Gastroesophageal sphincter (tissue), 4 donors: ENCODE measurements at regions not wholly inside any gene's neighbourhood (a gene's known extent, or its start where the extent isn't known, plus 50 kb on each side); places are given as distances from the start of the nearest gene placed in this dataset.
A peak's percentile ranks its signal among the peaks of the same experiment; 100 is the strongest.

Source experiments
- ATAC-seq: fragments of 150-250 bp; one replicate; pipeline ENCODE4 v1.9.1; 2016; ENCODE audit warnings: mild to moderate bottlenecking, moderate library complexity
- H3K27ac ChIP-seq, 4 donors: fragments of 200-600 bp; sonication (generic) in 3 of 4; 1 replicate in 3 of 4; 2 replicates in 1 of 4; pipeline ENCODE4 v1.5.1; 2016 to 2019
- H3K27me3 ChIP-seq: fragments of 200-600 bp; sonication (generic); one replicate; pipeline ENCODE4 v1.5.1; 2019
- H3K36me3 ChIP-seq, 2 donors: fragments of 200-600 bp; sonication (generic); one replicate each; pipeline ENCODE4 v1.5.1; 2019; ENCODE audit warnings: control low read depth in 1 of 2
- H3K4me1 ChIP-seq, 3 donors: fragments of 200-600 bp; sonication (generic); 1 replicate in 2 of 3; 2 replicates in 1 of 3; pipeline ENCODE4 v1.5.1; 2016 to 2019; ENCODE audit warnings: control low read depth in 2 of 3
- H3K4me3 ChIP-seq, 2 donors: fragments of 200-600 bp; sonication (generic); one replicate each; pipeline ENCODE4 v1.5.1; 2019; ENCODE audit warnings: mild to moderate bottlenecking in 1 of 2, moderate library complexity in 1 of 2
- H3K9me3 ChIP-seq, 3 donors: fragments of 200-600 bp; sonication (generic); one replicate each; pipeline ENCODE4 v1.5.1; 2017 to 2019; ENCODE audit warnings: control low read depth in 2 of 3
- EP300 ChIP-seq: sonication (generic); formaldehyde crosslinking; IDR thresholded peaks from one replicate; pipeline ENCODE4 v1.6.1; 2017; ENCODE audit warnings: antibody characterized with exemption, mild to moderate bottlenecking
- POLR2A ChIP-seq, 2 donors: fragments of 450-650 bp; IDR thresholded peaks; one replicate each; pipeline ENCODE4 v1.6.1; 2017; ENCODE audit warnings: antibody characterized with exemption in 2 of 2, mild to moderate bottlenecking in 2 of 2, moderate library complexity in 1 of 2
- POLR2AphosphoS5 ChIP-seq: sonication (generic); formaldehyde crosslinking; IDR thresholded peaks from one replicate; pipeline ENCODE4 v1.6.1; 2017; ENCODE audit warnings: antibody characterized with exemption
- WGBS, 2 donors: methylation state at CpG; one replicate each; pipeline ENCODE4 v1.1.5; 2018; ENCODE audit warnings: low coverage in 1 of 2; 5-methylcytosine and 5-hydroxymethylcytosine counted together
- TF ChIP-seq, protein P1 (sequence below), 4 experiments: fragments of 200-600 bp in 2 of 4; fragments of 450-650 bp in 2 of 4; sonication (generic) in 1 of 4; IDR thresholded peaks; one replicate each; pipeline ENCODE4 v1.5.1; 2017 to 2019; ENCODE audit warnings: antibody characterized with exemption in 4 of 4, mild to moderate bottlenecking in 2 of 4, moderate library complexity in 2 of 4

DNA sequence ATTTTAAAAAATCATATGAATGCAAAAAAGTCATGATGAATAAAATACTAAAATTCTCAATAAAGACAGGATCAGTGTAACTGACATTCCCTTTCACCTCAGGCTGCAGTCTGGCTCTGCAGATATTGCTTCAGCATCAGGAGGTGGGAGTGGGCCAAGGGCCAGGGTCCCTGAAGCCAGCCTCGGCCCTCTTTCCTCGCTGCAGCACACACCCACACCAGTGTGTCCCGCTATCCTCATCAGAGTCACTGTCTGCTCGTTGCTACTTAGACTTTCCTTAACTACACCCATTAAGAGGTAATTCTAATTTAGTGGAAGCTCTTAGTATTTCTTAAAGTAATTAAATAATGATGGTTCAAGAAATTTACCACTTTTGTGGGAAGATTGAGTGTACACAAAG lies 298.2 kb downstream of the UBE3D start:
- ATAC-seq = no peak
- WGBS, 2 donors = 85% methylated on average over 4 of the region's 4 CpGs; no CpG with 5 or more reads in 1 of the 2 donors
- Histone ChIP-seq H3K4me1 (no peaks in the 10 kb centered on the region), H3K9me3 (no peaks in the 10 kb centered on the region), H3K36me3 (no peaks in the 10 kb centered on the region), H3K4me3 (no peak overlapping the region), H3K27me3 (no peaks in the 10 kb centered on the region), H3K27ac (no peak overlapping the region)
- TF ChIP-seq POLR2A (IDR thresholded peaks at IDR 0.05) = no peak
- TF ChIP-seq EP300 = no peak
- no peak for TF ChIP-seq POLR2AphosphoS5
- TF ChIP-seq, protein P1, sequence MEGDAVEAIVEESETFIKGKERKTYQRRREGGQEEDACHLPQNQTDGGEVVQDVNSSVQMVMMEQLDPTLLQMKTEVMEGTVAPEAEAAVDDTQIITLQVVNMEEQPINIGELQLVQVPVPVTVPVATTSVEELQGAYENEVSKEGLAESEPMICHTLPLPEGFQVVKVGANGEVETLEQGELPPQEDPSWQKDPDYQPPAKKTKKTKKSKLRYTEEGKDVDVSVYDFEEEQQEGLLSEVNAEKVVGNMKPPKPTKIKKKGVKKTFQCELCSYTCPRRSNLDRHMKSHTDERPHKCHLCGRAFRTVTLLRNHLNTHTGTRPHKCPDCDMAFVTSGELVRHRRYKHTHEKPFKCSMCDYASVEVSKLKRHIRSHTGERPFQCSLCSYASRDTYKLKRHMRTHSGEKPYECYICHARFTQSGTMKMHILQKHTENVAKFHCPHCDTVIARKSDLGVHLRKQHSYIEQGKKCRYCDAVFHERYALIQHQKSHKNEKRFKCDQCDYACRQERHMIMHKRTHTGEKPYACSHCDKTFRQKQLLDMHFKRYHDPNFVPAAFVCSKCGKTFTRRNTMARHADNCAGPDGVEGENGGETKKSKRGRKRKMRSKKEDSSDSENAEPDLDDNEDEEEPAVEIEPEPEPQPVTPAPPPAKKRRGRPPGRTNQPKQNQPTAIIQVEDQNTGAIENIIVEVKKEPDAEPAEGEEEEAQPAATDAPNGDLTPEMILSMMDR (IDR thresholded peaks at IDR 0.05) = no peak

DNA sequence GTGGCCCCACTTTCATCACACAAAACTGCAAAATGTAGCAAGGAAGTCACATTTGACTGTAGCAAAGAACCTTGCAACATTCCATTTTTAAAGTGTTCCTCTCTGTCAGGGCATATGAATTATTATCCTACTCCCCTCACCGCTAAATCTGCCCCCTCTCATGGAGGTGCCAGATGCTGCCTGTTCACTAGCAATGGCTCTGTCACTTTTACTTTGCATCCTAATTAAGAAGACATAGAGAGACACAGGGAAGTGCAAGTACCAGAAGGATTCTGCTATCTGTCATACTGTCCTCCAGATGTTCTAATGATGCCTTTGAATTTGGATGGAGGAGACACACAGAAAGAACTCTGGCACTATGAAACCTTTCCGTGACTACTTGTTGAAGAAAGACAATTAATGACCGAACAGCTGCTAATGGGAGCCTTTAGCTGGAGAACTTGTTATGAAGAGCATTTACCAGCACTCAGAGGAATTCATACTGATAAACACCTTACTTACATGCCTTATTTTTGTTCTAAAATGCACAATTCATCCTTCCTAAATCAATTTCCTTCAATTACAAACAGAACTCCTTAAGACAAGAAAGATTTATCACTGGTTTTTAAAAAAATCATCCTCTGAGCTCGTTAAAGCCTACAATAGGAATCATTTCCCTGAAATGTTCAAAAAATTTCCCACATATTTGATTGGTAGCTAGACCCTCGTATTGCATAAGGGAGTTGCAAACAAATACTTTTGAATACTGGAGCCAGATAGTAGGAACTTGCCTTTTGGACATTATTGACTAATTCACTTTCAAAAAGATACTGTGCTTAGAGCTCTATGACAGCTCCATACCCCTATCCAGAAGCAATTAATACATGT lies 292.6 kb downstream of the UBE3D start:
- 49 to 54% methylated on average over 5 of the region's 5 CpGs for WGBS, 2 donors

DNA sequence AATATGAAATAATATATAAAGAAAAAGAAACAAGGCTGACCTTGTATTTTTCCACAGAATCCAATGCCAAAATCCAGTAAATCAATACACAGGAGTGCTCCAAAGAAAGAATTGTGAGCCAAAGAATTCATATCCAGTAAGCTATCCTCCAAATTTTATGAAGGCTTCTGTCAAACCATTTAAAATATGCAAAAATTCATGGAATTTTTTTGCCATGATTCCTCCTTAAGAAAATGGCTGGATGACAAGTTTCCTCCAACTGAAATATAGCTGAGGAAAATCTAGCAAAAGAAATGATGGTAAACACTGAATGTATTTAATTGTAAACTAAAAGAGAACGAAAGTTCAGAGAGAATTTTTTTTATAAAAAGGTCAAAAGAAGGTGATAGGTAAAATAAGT lies 290.3 kb downstream of the UBE3D start:
- Histone ChIP-seq H3K4me1 (peaks cover 0 to 18% (median 3%) of the 10 kb centered on the region in 3 donors), H3K27me3 (no peaks in the 10 kb centered on the region), H3K36me3 (no peaks in the 10 kb centered on the region), H3K4me3 (no peak overlapping the region), H3K9me3 (no peaks in the 10 kb centered on the region), H3K27ac (peak overlapping the region in 1 of 4 donors; percentile 37)
- 0 to 40% methylated on average over 1 of the region's 1 CpG for WGBS, 2 donors
- no peak for ATAC-seq
- TF ChIP-seq, protein P1 (IDR thresholded peaks at IDR 0.05) = no peak
- TF ChIP-seq POLR2A (IDR thresholded peaks at IDR 0.05) (no peak), EP300 (no peak), POLR2AphosphoS5 (no peak)

More for the DNA sequence above, 292.6 kb downstream of the UBE3D start:
- no peak overlapping the region for H3K4me3 ChIP-seq
- no peaks in the 10 kb centered on the region for H3K27me3 ChIP-seq
- H3K9me3 ChIP-seq = no peaks in the 10 kb centered on the region
- H3K27ac ChIP-seq = no peak overlapping the region
- no peak for ATAC-seq
- no peak for TF ChIP-seq POLR2AphosphoS5
- no peak for TF ChIP-seq POLR2A (IDR thresholded peaks at IDR 0.05)
- TF ChIP-seq, protein P1 (IDR thresholded peaks at IDR 0.05) = no peak
- no peaks in the 10 kb centered on the region for H3K36me3 ChIP-seq
- peaks cover 0 to 18% (median 3%) of the 10 kb centered on the region in 3 donors for H3K4me1 ChIP-seq

DNA sequence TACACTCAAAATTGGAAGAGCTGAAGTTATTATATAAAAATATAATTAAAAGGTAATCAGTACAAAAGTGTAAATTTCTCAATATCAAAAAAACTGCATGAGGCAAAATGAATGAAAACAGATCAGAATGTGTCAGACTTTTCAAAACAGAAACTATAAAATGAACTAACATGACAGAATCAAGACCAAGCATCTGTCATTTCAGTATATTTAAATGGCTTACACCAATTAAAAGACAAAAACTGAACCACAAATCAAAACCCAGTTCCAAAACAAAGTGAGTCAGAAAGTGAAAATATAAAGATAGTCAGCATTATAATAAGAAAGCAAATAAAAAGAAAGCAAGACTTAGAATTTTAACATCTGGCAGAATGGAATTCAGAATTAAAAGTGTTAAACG lies 289.7 kb downstream of the UBE3D start:
- WGBS, 2 donors = 64 to 67% methylated on average over 1 of the region's 1 CpG
- H3K36me3 ChIP-seq = no peaks in the 10 kb centered on the region
- H3K27me3 ChIP-seq = no peaks in the 10 kb centered on the region
- peaks cover 0 to 18% (median 3%) of the 10 kb centered on the region in 3 donors for H3K4me1 ChIP-seq
- H3K9me3 ChIP-seq = no peaks in the 10 kb centered on the region
- H3K27ac ChIP-seq = no peak overlapping the region
- ATAC-seq = no peak
- TF ChIP-seq POLR2AphosphoS5 = no peak
- no peak for TF ChIP-seq EP300
- H3K4me3 ChIP-seq = no peak overlapping the region

DNA sequence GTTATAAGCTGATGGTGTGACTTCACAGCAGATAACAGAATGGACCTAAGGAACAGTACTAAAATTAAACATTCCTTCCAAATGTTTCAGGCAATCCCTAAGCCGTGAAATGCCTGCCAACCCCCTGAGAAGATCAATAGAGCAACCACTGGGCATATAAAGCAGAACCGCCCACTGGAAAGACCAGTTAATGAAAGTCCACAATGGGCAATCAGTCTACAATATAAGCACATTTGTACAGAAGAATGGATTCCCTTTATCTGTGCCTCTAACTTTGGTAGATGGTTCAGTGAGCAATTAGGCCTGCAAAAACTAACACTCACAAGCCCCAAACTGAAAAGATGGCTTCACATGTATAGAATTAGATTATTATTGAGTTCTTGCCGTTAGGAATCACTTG lies 286.6 kb downstream of the UBE3D start:
- Histone ChIP-seq H3K27me3 (no peaks in the 10 kb centered on the region), H3K9me3 (no peaks in the 10 kb centered on the region), H3K36me3 (no peaks in the 10 kb centered on the region), H3K27ac (no peak overlapping the region), H3K4me3 (no peak overlapping the region), H3K4me1 (peaks cover 0 to 11% (median 0%) of the 10 kb centered on the region in 3 donors)
- TF ChIP-seq, protein P1 (IDR thresholded peaks at IDR 0.05) = no peak
- TF ChIP-seq POLR2A (IDR thresholded peaks at IDR 0.05) = no peak
- no peak for TF ChIP-seq POLR2AphosphoS5
- no peak for TF ChIP-seq EP300
- WGBS, 2 donors = 60 to 83% methylated on average over 1 to 2 of the region's 3 CpGs
- ATAC-seq = no peak
